ENCODE measurements at regions not wholly inside any gene's neighbourhood (a gene's known extent, or its start where the extent isn't known, plus 50 kb on each side); places are given as distances from the start of the nearest gene placed in this dataset.

DNA sequence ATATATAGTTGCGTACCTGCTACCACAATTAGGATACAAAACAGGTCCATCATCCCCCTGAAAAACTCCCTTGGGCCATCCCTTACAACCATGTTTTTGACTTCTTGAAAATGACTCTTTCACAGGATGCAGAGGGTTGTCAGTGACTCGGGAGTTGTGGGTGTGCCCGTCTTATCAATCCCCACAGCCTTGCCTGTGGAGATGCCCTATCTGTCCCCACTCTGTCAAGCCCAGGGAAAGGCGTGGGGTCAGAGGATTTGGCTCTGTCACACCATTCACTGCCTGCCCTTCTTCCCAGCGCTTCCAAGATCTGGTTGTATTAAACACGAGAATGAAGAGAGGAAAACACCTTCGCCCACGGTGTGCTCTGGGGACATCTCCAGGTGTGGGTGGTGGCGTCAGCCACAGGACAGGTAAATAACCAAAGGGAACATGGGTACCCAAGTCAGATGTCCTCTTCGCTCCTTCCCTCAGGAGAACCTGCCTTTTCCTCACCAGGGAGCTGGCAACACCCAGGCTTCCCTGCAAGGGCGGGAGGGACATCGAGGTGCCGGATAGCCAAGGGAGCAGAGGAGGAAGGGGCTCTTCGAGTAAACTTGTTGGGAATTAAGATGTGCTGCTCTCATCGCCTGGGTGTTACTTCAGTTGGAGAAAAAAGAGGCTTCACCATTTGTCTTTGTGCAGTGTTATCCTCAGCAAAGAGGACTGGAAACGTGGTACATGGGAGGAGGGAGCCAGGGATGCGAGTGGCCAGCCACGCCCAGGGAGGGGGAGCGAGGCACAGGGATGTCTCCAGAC lies 100.3 kb downstream of the B3GNT2 start:
- TF ChIP-seq, protein P1, sequence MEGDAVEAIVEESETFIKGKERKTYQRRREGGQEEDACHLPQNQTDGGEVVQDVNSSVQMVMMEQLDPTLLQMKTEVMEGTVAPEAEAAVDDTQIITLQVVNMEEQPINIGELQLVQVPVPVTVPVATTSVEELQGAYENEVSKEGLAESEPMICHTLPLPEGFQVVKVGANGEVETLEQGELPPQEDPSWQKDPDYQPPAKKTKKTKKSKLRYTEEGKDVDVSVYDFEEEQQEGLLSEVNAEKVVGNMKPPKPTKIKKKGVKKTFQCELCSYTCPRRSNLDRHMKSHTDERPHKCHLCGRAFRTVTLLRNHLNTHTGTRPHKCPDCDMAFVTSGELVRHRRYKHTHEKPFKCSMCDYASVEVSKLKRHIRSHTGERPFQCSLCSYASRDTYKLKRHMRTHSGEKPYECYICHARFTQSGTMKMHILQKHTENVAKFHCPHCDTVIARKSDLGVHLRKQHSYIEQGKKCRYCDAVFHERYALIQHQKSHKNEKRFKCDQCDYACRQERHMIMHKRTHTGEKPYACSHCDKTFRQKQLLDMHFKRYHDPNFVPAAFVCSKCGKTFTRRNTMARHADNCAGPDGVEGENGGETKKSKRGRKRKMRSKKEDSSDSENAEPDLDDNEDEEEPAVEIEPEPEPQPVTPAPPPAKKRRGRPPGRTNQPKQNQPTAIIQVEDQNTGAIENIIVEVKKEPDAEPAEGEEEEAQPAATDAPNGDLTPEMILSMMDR (IDR thresholded peaks at IDR 0.05; ENCODE audit: insufficient read depth, low read depth, low read length, missing control alignments) = no peak
- no peak overlapping the region for H3K4me3 ChIP-seq (ENCODE audit: low read length)
- DNase-seq (ENCODE audit: low read depth) = no peak

DNA sequence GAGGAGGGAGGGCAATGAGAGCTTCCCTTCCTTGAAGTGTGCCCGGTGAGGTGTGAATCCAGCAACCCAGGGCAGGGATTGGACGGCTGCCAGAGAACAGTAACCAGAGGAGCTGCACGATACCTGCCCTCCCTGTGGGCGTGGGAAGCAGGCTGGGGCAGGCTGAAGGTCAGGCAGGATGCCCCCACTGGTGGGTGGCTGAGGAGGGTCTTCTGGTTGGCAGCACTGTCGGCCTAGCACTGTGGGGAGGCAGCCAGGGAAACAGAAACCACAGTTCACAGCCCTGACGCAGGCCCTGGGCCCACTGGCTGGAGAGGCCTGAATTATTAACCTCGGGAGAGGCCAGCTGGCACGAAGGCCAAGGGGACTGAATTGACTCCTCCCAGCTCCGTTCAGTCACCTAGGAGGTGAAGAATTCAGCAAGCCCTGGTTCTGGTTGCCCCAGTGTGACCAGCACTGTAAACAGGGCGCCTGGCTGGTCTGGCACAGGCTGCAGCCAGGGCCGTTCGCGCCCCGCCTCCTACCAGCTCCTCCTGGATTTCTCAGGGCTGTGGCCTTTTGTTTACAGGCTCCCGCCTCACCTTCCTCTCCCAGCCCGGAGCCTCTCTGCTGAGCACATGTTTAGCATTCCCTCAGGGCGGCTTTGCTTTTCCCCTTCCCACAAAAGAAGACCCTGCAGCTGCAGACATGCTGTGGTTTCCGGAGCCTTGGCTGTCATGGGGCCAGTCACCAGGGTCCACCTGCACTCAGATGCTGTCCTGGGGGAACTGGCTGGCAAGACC lies 97.8 kb downstream of the B3GNT2 start:
- TF ChIP-seq, protein P1 (IDR thresholded peaks at IDR 0.05; ENCODE audit: insufficient read depth, low read depth, low read length, missing control alignments) = no peak
- peak; percentile 85 for DNase-seq (ENCODE audit: low read depth)

DNA sequence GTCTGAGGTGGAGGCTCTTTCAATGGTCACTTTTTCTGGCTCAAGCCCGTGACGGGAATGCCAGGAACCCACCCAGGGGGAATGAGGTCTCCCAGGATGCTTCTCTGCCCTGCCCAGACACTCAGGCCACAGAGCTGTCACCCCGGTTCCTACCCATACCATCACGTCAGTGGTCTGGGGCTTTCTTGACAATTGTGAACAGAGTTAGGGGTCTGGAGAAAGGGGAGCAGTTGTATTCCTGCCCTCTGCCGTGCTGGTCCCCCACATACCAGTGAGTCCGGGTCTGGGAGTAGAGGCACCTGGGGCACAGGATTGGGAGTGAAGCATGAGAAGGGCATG lies 97.2 kb downstream of the B3GNT2 start:
- DNase-seq (ENCODE audit: low read depth) = no peak
- H3K4me3 ChIP-seq (ENCODE audit: low read length) = no peak overlapping the region
- TF ChIP-seq, protein P1 (IDR thresholded peaks at IDR 0.05; ENCODE audit: insufficient read depth, low read depth, low read length, missing control alignments) = no peak

More for the DNA sequence above, 97.8 kb downstream of the B3GNT2 start:
- no peak overlapping the region for H3K4me3 ChIP-seq (ENCODE audit: low read length)

DNA sequence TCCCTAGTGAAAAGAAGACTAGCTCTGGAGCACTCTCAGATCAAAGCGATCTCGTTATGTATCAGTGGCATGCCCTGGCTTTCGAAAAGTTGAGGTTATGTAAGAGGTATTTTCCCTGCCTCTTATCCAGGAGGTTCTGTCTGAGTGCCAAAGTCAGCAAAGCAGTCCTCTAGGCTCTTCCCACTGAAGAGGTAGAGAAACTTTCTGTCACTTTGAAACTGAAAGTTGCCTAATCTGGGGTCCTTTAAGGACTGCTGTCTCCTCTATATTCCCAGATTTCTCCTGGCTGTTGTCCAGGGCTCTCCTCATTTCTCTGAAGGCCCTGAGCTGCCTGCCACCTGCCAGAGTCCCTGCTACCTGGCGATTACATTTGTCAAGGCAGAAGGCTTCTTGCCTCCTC lies 96.3 kb downstream of the B3GNT2 start:
- TF ChIP-seq, protein P1 (IDR thresholded peaks at IDR 0.05; ENCODE audit: insufficient read depth, low read depth, low read length, missing control alignments) = no peak
- H3K4me3 ChIP-seq (ENCODE audit: low read length) = no peak overlapping the region
- peak; percentile 76 for DNase-seq (ENCODE audit: low read depth)

DNA sequence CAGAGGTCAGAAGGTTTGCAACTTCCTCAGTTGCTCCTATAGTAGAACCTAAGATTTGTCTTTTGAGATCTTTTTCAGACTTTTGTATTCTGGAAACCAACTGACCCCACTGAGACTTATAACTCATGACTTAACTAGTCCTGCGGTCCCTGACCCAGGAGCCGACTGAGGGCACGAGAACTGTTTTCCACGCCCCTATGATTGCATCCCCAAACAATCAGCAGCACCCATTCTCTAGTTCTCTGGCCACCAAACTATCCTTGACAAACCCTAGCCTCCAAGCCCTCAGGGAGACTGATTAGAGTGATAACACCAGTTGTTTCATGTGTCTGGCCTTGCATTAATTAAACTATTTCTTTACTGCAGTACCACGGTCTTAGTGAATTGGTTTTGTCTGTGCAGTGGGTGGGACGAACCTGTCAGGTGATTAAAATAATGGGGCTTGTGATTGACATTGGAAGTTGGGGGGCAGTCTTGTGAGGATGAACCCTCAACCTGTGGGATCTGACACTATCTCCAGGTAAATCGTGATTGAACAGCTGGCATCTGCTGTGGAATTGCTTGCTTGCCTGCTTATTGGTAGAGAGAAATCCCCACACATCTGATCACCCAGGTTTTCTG lies 95.7 kb downstream of the B3GNT2 start:
- H3K4me3 ChIP-seq (ENCODE audit: low read length) = no peak overlapping the region
- TF ChIP-seq, protein P1 (IDR thresholded peaks at IDR 0.05; ENCODE audit: insufficient read depth, low read depth, low read length, missing control alignments) = no peak
- DNase-seq (ENCODE audit: low read depth) = no peak

DNA sequence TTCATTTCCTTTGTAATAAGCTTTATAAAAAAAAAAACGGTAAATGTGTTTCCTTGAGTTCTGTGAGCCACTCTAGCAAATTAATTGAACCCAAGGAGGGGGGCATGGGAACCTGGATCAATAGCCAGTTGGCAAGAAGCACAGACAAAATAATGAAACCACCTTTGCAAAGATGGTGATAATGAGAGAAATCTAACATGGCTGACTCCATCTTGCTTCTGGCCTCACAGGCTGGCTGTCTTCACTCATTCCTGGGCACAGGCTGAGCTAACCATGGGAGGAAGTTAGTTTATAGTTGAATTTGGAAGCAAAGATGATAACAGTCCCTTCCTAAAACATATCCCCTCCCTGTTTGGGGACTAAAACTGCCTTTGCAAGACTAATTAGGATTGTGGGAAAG lies 95.1 kb downstream of the B3GNT2 start:
- TF ChIP-seq, protein P1 (IDR thresholded peaks at IDR 0.05; ENCODE audit: insufficient read depth, low read depth, low read length, missing control alignments) = no peak
- no peak for DNase-seq (ENCODE audit: low read depth)
- no peak overlapping the region for H3K4me3 ChIP-seq (ENCODE audit: low read length)
